CD4-positive, alpha-beta T cell (primary cell): ENCODE measurements at regions not wholly inside any gene's neighbourhood (a gene's known extent, or its start where the extent isn't known, plus 50 kb on each side); places are given as distances from the start of the nearest gene placed in this dataset.

Experiments
- ATAC-seq: fragments of 200-7000 bp; cut with Tn5 transposase; one replicate; pipeline ENCODE4 v1.10.0; 2022; ENCODE audit warnings: mild to moderate bottlenecking; ENCODE audit not compliant: poor library complexity
- CTCF ChIA-PET: fragments of 350-600 bp; sonication (Branson Sonifier 250); formaldehyde crosslinking; loops from one replicate; lab custom pipeline; 2021; ENCODE audit warnings: antibody characterized with exemption, inconsistent platforms; lab: Charles Lee
- POLR2A ChIA-PET: fragments of 350-600 bp; sonication (Branson Sonifier 250); formaldehyde crosslinking; loops from one replicate; lab custom pipeline; 2021; ENCODE audit warnings: antibody characterized with exemption, inconsistent platforms; lab: Charles Lee
- DNase-seq, 14 experiments: peaks; one replicate each; pipeline ENCODE4 v3.0.0-alpha.2; 2013 to 2020; ENCODE audit warnings: mixed read lengths in 2 of 14
- H3K27ac ChIP-seq, 2 donors: one replicate each; pipeline versions ENCODE4 v1.5.1 to v1.7.0; 2013; ENCODE audit warnings: low read length in 2 of 2, low read depth in 1 of 2, mild to moderate bottlenecking in 1 of 2
- H3K27me3 ChIP-seq, 2 experiments: 1 replicate in 1 of 2; 2 replicates in 1 of 2; pipeline versions ENCODE4 v1.6.1 to v1.7.0; 2013; ENCODE audit warnings: low read length in 2 of 2, control low read depth in 1 of 2, mild to moderate bottlenecking in 1 of 2, moderate library complexity in 1 of 2; ENCODE audit not compliant: insufficient read depth in 2 of 2, control insufficient read depth in 1 of 2
- H3K36me3 ChIP-seq: one replicate; pipeline ENCODE4 v1.6.1; 2013; ENCODE audit warnings: low read length, control low read depth; ENCODE audit not compliant: insufficient read depth
- H3K4me1 ChIP-seq: one replicate; pipeline ENCODE4 v1.6.1; 2013; ENCODE audit warnings: low read length, control low read depth; ENCODE audit not compliant: insufficient read depth
- H3K4me3 ChIP-seq: one replicate; pipeline ENCODE4 v1.5.1; 2013; ENCODE audit warnings: mild to moderate bottlenecking, low read length, moderate library complexity
- H3K9me3 ChIP-seq, 2 experiments: 1 replicate in 1 of 2; 2 replicates in 1 of 2; pipeline versions ENCODE4 v1.6.1 to v1.7.0; 2013; ENCODE audit warnings: low read length in 2 of 2, mild to moderate bottlenecking in 2 of 2, control low read depth in 1 of 2, moderate library complexity in 1 of 2; ENCODE audit not compliant: control insufficient read depth in 1 of 2, insufficient read depth in 1 of 2
- H3K27ac Mint-ChIP-seq: one replicate; pipeline ENCODE4 v1.8.0; 2020; ENCODE audit warnings: mixed read lengths
- H3K27me3 Mint-ChIP-seq: one replicate; pipeline ENCODE4 v1.8.0; 2021; ENCODE audit warnings: mixed read lengths
- H3K36me3 Mint-ChIP-seq: one replicate; pipeline ENCODE4 v1.8.0; 2021; ENCODE audit warnings: low read depth, mixed read lengths
- H3K4me1 Mint-ChIP-seq: one replicate; pipeline ENCODE4 v1.8.0; 2021; ENCODE audit warnings: low read depth, mixed read lengths
- H3K4me3 Mint-ChIP-seq: one replicate; pipeline ENCODE4 v1.8.0; 2020; ENCODE audit warnings: mild to moderate bottlenecking, mixed read lengths
- H3K9me3 Mint-ChIP-seq: one replicate; pipeline ENCODE4 v1.8.0; 2020; ENCODE audit warnings: mixed read lengths
- CTCF ChIP-seq: fragments of 200-600 bp; IDR thresholded peaks from one replicate; pipeline ENCODE4 v1.8.0; 2022; ENCODE audit warnings: antibody characterized with exemption, mild to moderate bottlenecking
- intact Hi-C, 2 experiments: fragments of 100-400 bp; cut with DNase I in 1 of 2; cut with micrococcal nuclease in 1 of 2; formaldehyde crosslinking; loops; one replicate each; pipeline versions ENCODE4 v1.15.1 to v1.9.0; 2023 to 2025; cut with DNase I, micrococcal nuclease

- no peak overlapping the region for H3K4me3 Mint-ChIP-seq
- TF ChIP-seq CTCF = no peak
- no peaks in the 10 kb centered on the region for H3K27me3 Mint-ChIP-seq
- H3K36me3 Mint-ChIP-seq = no peaks in the 10 kb centered on the region
- Histone ChIP-seq H3K36me3 (no peaks in the 10 kb centered on the region), H3K9me3 (no peaks in the 10 kb centered on the region), H3K4me3 (no peak overlapping the region), H3K27ac (no peak overlapping the region), H3K27me3 (no peaks in the 10 kb centered on the region), H3K4me1 (no peaks in the 10 kb centered on the region)
- no peaks in the 10 kb centered on the region for H3K4me1 Mint-ChIP-seq
- CTCF ChIA-PET = no interaction called here
- no peak overlapping the region for H3K27ac Mint-ChIP-seq
- H3K9me3 Mint-ChIP-seq = peaks cover 8% of the 10 kb centered on the region
- no peak for ATAC-seq
- POLR2A ChIA-PET = no interaction called here
- intact Hi-C loops = loop anchor here in 1 of 2 experiments (5.0 kb wide), 1 partner anchor 36 kb away; no protein-coding TSS in a partner anchor
- no peak for DNase-seq
Measured at GRCh38 chr11:92057849-92058442, 166.7 kb upstream of the FAT3 start.

GRCh38 chr11:92053216-92053615, 171.4 kb upstream of the FAT3 start:
- CTCF ChIA-PET = no interaction called here

GRCh38 chr11:92050305-92050704, 174.3 kb upstream of the FAT3 start:
- ChIA-PET CTCF (no interaction called here), POLR2A (no interaction called here)
- Histone ChIP-seq H3K9me3 (no peaks in the 10 kb centered on the region), H3K4me1 (no peaks in the 10 kb centered on the region), H3K4me3 (no peak overlapping the region), H3K27me3 (no peaks in the 10 kb centered on the region), H3K27ac (no peak overlapping the region), H3K36me3 (no peaks in the 10 kb centered on the region)
- H3K4me3 Mint-ChIP-seq = no peak overlapping the region
- H3K4me1 Mint-ChIP-seq = no peaks in the 10 kb centered on the region
- H3K36me3 Mint-ChIP-seq = no peaks in the 10 kb centered on the region
- ATAC-seq (no peak), DNase-seq (no peak)
- H3K9me3 Mint-ChIP-seq = peaks cover 5% of the 10 kb centered on the region
- no peaks in the 10 kb centered on the region for H3K27me3 Mint-ChIP-seq
- TF ChIP-seq CTCF = no peak
- no peak overlapping the region for H3K27ac Mint-ChIP-seq
- intact Hi-C loops = no loop called here

More at GRCh38 chr11:92053216-92053615, 171.4 kb upstream of the FAT3 start:
- no peaks in the 10 kb centered on the region for H3K27me3 ChIP-seq
- Mint-ChIP-seq H3K36me3 (no peaks in the 10 kb centered on the region), H3K27me3 (no peaks in the 10 kb centered on the region), H3K27ac (no peak overlapping the region), H3K4me1 (no peaks in the 10 kb centered on the region), H3K9me3 (peaks cover 5% of the 10 kb centered on the region), H3K4me3 (no peak overlapping the region)
- POLR2A ChIA-PET = no interaction called here
- ATAC-seq (no peak), DNase-seq (no peak)
- no peak overlapping the region for H3K4me3 ChIP-seq
- intact Hi-C loops = no loop called here
- no peaks in the 10 kb centered on the region for H3K4me1 ChIP-seq
- no peak overlapping the region for H3K27ac ChIP-seq
- no peak for TF ChIP-seq CTCF
- no peaks in the 10 kb centered on the region for H3K36me3 ChIP-seq
- H3K9me3 ChIP-seq = no peaks in the 10 kb centered on the region
